ENCODE measurements at regions not wholly inside any gene's neighbourhood (a gene's known extent, or its start where the extent isn't known, plus 50 kb on each side); places are given as distances from the start of the nearest gene placed in this dataset.

- no peak for TF ChIP-seq CTCF (IDR thresholded peaks at IDR 0.05)
- TF ChIP-seq POLR2A (IDR thresholded peaks at IDR 0.05), result no peak
Observed at GRCh38 chr4:28636971-28637370, 1776.3 kb downstream of the STIM2 start.

Measured in lower leg skin (tissue), 3 donors.